ENCODE measurements at regions not wholly inside any gene's neighbourhood (a gene's known extent, or its start where the extent isn't known, plus 50 kb on each side); places are given as distances from the start of the nearest gene placed in this dataset.
A peak's percentile ranks its signal among the peaks of the same experiment; 100 is the strongest.
"Not testable (repeated sequence)": the region's sequence is repeated elsewhere in the genome, so short reads cannot be mapped to it uniquely, and the experiment has no call there.

- ATAC-seq, result not testable (repeated sequence)
These were observed 1242.8 kb downstream of the TMEM121 start for GRCh38 chr14:106768972-106769700.

- ATAC-seq, result not testable (repeated sequence)
These were observed 1243.8 kb downstream of the TMEM121 start for GRCh38 chr14:106770158-106770672.

- peak; percentile 61; the same call in 2 of the 3 replicates for ATAC-seq
These were observed 1248.6 kb downstream of the TMEM121 start for GRCh38 chr14:106774889-106775480.

GRCh38 chr14:106776395-106776983 is 1250.1 kb downstream of the TMEM121 start:
- TF ChIP-seq ZFP30 (CRISPR knock-in tag; IDR thresholded peaks at IDR 0.05) (no peak), RARB (CRISPR knock-in tag; IDR thresholded peaks at IDR 0.05) (no peak), TOX (CRISPR knock-in tag; IDR thresholded peaks at IDR 0.05; ENCODE audit: borderline replicate concordance) (no peak), ZNF565 (CRISPR knock-in tag; conservative IDR thresholded peaks at IDR 0.05; ENCODE audit: low read depth) (no peak), ZFP3 (CRISPR knock-in tag; IDR thresholded peaks at IDR 0.05) (no peak), OSR1 (CRISPR knock-in tag; IDR thresholded peaks at IDR 0.05) (no peak), POU6F1 (CRISPR knock-in tag; IDR thresholded peaks at IDR 0.05; ENCODE audit: borderline replicate concordance, low read depth) (no peak), CSRNP3 (CRISPR knock-in tag; IDR thresholded peaks at IDR 0.05) (no peak), ISL1 (CRISPR knock-in tag; IDR thresholded peaks at IDR 0.05) (no peak), SNAI2 (CRISPR knock-in tag; IDR thresholded peaks at IDR 0.05) (no peak), CSDC2 (CRISPR knock-in tag; IDR thresholded peaks at IDR 0.05) (no peak), ESRRG (CRISPR knock-in tag; IDR thresholded peaks at IDR 0.05) (no peak), PATZ1 (CRISPR knock-in tag; IDR thresholded peaks at IDR 0.05; ENCODE audit: borderline replicate concordance) (no peak), ZNF8 (CRISPR knock-in tag; IDR thresholded peaks at IDR 0.05) (no peak), PPARA (CRISPR knock-in tag; IDR thresholded peaks at IDR 0.05; ENCODE audit: borderline replicate concordance) (no peak), GLIS3 (CRISPR knock-in tag; IDR thresholded peaks at IDR 0.05) (no peak), TCF4 (CRISPR knock-in tag; IDR thresholded peaks at IDR 0.05; ENCODE audit: borderline replicate concordance) (no peak), ZC3H10 (CRISPR knock-in tag; IDR thresholded peaks at IDR 0.05) (no peak), BACH2 (CRISPR knock-in tag; IDR thresholded peaks at IDR 0.05; ENCODE audit: borderline replicate concordance) (no peak), CREB5 (CRISPR knock-in tag; IDR thresholded peaks at IDR 0.05; ENCODE audit: low read depth) (no peak)
- ATAC-seq, result no peak

GRCh38 chr14:106778986-106779385 is 1252.6 kb downstream of the TMEM121 start:
- no peak for ATAC-seq
- TF ChIP-seq POU6F1 (CRISPR knock-in tag; IDR thresholded peaks at IDR 0.05; ENCODE audit: borderline replicate concordance, low read depth), result no peak
- TF ChIP-seq ESRRG (CRISPR knock-in tag; IDR thresholded peaks at IDR 0.05), result no peak
- TF ChIP-seq OSR1 (CRISPR knock-in tag; IDR thresholded peaks at IDR 0.05), result no peak
- TF ChIP-seq ZNF70 (CRISPR knock-in tag; IDR thresholded peaks at IDR 0.05), result no peak
- no peak for TF ChIP-seq ZNF565 (CRISPR knock-in tag; conservative IDR thresholded peaks at IDR 0.05; ENCODE audit: low read depth)
- no peak for TF ChIP-seq ARNTL (CRISPR knock-in tag; IDR thresholded peaks at IDR 0.05; ENCODE audit: borderline replicate concordance, low read depth)
- no peak for TF ChIP-seq SNAI2 (CRISPR knock-in tag; IDR thresholded peaks at IDR 0.05)
- TF ChIP-seq TOX (CRISPR knock-in tag; IDR thresholded peaks at IDR 0.05; ENCODE audit: borderline replicate concordance), result no peak
- TF ChIP-seq ZC3H10 (CRISPR knock-in tag; IDR thresholded peaks at IDR 0.05), result no peak
- TF ChIP-seq BACH2 (CRISPR knock-in tag; IDR thresholded peaks at IDR 0.05; ENCODE audit: borderline replicate concordance), result no peak
- no peak for TF ChIP-seq CSDC2 (CRISPR knock-in tag; IDR thresholded peaks at IDR 0.05)
- TF ChIP-seq ISL1 (CRISPR knock-in tag; IDR thresholded peaks at IDR 0.05), result no peak
